ENCODE measurements at regions not wholly inside any gene's neighbourhood (a gene's known extent, or its start where the extent isn't known, plus 50 kb on each side); places are given as distances from the start of the nearest gene placed in this dataset.

DNA sequence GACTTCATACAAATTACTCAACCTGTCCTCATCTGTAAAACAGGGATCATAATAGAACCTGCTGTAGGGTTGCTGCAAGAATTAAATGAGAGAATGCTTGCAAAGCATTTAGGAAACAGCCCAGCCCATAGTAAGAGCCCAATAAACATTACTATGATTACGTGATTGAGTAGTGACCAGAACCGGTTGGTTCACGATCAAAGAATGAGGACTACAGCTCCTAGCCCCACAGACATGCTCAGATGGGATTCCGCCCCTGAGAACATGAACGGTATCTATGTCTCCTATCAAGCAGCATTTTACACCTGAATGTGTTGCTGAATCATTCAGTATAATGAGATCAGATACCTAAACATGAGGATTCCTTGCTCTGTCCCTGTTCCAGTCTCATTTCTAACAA lies 104.8 kb upstream of the ZNF648 start (continued):
- TF ChIP-seq, protein P1, sequence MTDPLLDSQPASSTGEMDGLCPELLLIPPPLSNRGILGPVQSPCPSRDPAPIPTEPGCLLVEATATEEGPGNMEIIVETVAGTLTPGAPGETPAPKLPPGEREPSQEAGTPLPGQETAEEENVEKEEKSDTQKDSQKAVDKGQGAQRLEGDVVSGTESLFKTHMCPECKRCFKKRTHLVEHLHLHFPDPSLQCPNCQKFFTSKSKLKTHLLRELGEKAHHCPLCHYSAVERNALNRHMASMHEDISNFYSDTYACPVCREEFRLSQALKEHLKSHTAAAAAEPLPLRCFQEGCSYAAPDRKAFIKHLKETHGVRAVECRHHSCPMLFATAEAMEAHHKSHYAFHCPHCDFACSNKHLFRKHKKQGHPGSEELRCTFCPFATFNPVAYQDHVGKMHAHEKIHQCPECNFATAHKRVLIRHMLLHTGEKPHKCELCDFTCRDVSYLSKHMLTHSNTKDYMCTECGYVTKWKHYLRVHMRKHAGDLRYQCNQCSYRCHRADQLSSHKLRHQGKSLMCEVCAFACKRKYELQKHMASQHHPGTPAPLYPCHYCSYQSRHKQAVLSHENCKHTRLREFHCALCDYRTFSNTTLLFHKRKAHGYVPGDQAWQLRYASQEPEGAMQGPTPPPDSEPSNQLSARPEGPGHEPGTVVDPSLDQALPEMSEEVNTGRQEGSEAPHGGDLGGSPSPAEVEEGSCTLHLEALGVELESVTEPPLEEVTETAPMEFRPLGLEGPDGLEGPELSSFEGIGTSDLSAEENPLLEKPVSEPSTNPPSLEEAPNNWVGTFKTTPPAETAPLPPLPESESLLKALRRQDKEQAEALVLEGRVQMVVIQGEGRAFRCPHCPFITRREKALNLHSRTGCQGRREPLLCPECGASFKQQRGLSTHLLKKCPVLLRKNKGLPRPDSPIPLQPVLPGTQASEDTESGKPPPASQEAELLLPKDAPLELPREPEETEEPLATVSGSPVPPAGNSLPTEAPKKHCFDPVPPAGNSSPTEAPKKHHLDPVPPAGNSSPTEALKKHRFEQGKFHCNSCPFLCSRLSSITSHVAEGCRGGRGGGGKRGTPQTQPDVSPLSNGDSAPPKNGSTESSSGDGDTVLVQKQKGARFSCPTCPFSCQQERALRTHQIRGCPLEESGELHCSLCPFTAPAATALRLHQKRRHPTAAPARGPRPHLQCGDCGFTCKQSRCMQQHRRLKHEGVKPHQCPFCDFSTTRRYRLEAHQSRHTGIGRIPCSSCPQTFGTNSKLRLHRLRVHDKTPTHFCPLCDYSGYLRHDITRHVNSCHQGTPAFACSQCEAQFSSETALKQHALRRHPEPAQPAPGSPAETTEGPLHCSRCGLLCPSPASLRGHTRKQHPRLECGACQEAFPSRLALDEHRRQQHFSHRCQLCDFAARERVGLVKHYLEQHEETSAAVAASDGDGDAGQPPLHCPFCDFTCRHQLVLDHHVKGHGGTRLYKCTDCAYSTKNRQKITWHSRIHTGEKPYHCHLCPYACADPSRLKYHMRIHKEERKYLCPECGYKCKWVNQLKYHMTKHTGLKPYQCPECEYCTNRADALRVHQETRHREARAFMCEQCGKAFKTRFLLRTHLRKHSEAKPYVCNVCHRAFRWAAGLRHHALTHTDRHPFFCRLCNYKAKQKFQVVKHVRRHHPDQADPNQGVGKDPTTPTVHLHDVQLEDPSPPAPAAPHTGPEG (CRISPR knock-in tag; IDR thresholded peaks at IDR 0.05): no peak

DNA sequence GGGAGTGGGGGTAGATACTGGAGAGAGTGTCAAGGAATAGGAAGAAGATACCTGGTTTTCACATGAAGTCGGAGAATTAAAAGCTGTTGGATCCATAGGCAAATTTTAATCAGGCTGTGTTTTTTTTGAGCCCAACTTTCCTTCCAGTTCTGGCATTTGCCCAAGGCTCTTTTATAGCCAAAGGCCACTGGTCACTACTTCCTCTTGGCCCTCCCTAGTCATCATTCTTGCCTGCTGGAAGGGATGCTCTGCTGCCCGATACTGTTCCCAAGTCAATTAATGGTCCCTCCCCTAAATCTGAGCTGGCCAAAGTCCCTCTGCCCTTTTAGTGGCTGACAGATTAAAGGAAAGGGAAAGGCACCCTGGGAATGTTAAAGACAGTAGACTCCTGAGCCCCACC lies 102.8 kb upstream of the ZNF648 start:
- Histone ChIP-seq H3K9ac (ENCODE audit: insufficient read depth, low read depth, low read length) (no peak overlapping the region), H3K27ac (ENCODE audit: extremely low read length, insufficient read depth, low read length) (no peak overlapping the region), H3K4me3 (replicated peaks in 1 of 3; ENCODE audit: insufficient read depth in 1 of 3, low read depth in 2 of 3, low read length in 3 of 3) (no peak overlapping the region), H4K20me1 (ENCODE audit: insufficient read depth, low read length) (no peaks in the 10 kb centered on the region), H2AFZ (ENCODE audit: low read length) (no peak overlapping the region), H3K79me2 (ENCODE audit: insufficient read depth, low read length) (no peaks in the 10 kb centered on the region), H3K9me3 (ENCODE audit: low read length) (peaks cover 4% of the 10 kb centered on the region; the same call in 1 of the 2 replicates), H3K36me3 (replicated peaks in 1 of 2; ENCODE audit: control insufficient read depth in 1 of 2, insufficient read depth in 2 of 2, low read length in 2 of 2) (no peaks in the 10 kb centered on the region), H3K4me2 (ENCODE audit: low read depth, low read length) (no peak overlapping the region), H3K27me3 (ENCODE audit: control insufficient read depth in 1 of 2, insufficient read depth in 2 of 2, low read length in 2 of 2) (no peaks in the 10 kb centered on the region), H3K4me1 (ENCODE audit: insufficient read depth, low read length) (peaks cover 6% of the 10 kb centered on the region)
- ChIA-PET CTCF (ENCODE audit: low intra/inter-chr PET ratio, low total read pairs) (no interaction called here), POLR2A (no interaction called here)
- in situ Hi-C loops (cut with HindIII; ENCODE audit: extremely low pct_ligation_motif_present, low pct_unique_long_range_greater_than_20kb): no loop called here
- intact Hi-C loops (cut with micrococcal nuclease; ENCODE audit: unreplicated experiment): no loop called here
- DNase-seq (ENCODE audit: low spot score) (no peak), ATAC-seq (no peak), FAIRE-seq (no peak)
- WGBS (ENCODE audit: low lambda C conversion rate): 92% methylated on average over 2 of the region's 2 CpGs
- BruUV-seq (replicated peaks): no TSS peak
- TF ChIP-seq PRMT3 (CRISPR knock-in tag; IDR thresholded peaks at IDR 0.05; ENCODE audit: borderline replicate concordance, low read depth) (no peak), SIN3B (IDR thresholded peaks at IDR 0.05; ENCODE audit: low read length) (no peak), HNF4A (CRISPR knock-in tag; IDR thresholded peaks at IDR 0.05) (no peak), CCDC6 (CRISPR knock-in tag; IDR thresholded peaks at IDR 0.05) (no peak), NKX3-1 (CRISPR knock-in tag; IDR thresholded peaks at IDR 0.05) (no peak), NFE2L1 (CRISPR knock-in tag; IDR thresholded peaks at IDR 0.05; ENCODE audit: borderline replicate concordance) (no peak), ZFP82 (CRISPR knock-in tag; IDR thresholded peaks at IDR 0.05; ENCODE audit: borderline replicate concordance) (no peak), PAWR (CRISPR knock-in tag; IDR thresholded peaks at IDR 0.05; ENCODE audit: borderline replicate concordance) (no peak), HNRNPL (IDR thresholded peaks at IDR 0.05; ENCODE audit: low read depth, low read length) (no peak), JARID2 (CRISPR knock-in tag; IDR thresholded peaks at IDR 0.05; ENCODE audit: insufficient replicate concordance) (no peak)
- TF ChIP-seq, protein P2, sequence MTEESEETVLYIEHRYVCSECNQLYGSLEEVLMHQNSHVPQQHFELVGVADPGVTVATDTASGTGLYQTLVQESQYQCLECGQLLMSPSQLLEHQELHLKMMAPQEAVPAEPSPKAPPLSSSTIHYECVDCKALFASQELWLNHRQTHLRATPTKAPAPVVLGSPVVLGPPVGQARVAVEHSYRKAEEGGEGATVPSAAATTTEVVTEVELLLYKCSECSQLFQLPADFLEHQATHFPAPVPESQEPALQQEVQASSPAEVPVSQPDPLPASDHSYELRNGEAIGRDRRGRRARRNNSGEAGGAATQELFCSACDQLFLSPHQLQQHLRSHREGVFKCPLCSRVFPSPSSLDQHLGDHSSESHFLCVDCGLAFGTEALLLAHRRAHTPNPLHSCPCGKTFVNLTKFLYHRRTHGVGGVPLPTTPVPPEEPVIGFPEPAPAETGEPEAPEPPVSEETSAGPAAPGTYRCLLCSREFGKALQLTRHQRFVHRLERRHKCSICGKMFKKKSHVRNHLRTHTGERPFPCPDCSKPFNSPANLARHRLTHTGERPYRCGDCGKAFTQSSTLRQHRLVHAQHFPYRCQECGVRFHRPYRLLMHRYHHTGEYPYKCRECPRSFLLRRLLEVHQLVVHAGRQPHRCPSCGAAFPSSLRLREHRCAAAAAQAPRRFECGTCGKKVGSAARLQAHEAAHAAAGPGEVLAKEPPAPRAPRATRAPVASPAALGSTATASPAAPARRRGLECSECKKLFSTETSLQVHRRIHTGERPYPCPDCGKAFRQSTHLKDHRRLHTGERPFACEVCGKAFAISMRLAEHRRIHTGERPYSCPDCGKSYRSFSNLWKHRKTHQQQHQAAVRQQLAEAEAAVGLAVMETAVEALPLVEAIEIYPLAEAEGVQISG (CRISPR knock-in tag; IDR thresholded peaks at IDR 0.05): no peak
- TF ChIP-seq, protein P3, sequence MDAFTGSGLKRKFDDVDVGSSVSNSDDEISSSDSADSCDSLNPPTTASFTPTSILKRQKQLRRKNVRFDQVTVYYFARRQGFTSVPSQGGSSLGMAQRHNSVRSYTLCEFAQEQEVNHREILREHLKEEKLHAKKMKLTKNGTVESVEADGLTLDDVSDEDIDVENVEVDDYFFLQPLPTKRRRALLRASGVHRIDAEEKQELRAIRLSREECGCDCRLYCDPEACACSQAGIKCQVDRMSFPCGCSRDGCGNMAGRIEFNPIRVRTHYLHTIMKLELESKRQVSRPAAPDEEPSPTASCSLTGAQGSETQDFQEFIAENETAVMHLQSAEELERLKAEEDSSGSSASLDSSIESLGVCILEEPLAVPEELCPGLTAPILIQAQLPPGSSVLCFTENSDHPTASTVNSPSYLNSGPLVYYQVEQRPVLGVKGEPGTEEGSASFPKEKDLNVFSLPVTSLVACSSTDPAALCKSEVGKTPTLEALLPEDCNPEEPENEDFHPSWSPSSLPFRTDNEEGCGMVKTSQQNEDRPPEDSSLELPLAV (CRISPR knock-in tag; conservative IDR thresholded peaks at IDR 0.05; ENCODE audit: low read depth): no peak
- TF ChIP-seq, protein P4, sequence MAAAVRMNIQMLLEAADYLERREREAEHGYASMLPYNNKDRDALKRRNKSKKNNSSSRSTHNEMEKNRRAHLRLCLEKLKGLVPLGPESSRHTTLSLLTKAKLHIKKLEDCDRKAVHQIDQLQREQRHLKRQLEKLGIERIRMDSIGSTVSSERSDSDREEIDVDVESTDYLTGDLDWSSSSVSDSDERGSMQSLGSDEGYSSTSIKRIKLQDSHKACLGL (CRISPR knock-in tag; IDR thresholded peaks at IDR 0.05): no peak
